ENCODE measurements at regions not wholly inside any gene's neighbourhood (a gene's known extent, or its start where the extent isn't known, plus 50 kb on each side); places are given as distances from the start of the nearest gene placed in this dataset.
"Not testable (repeated sequence)": the region's sequence is repeated elsewhere in the genome, so short reads cannot be mapped to it uniquely, and the experiment has no call there.

- in situ Hi-C loops (cut with HindIII; ENCODE audit: low pct_unique_long_range_greater_than_20kb, low sequenced_read_pairs), result no loop called here
- no peak for DNase-seq (ENCODE audit: low read depth)
Measured at GRCh38 chr2:179336782-179337534, 72.3 kb upstream of the SESTD1 start.

- in situ Hi-C loops (cut with HindIII; ENCODE audit: low pct_unique_long_range_greater_than_20kb, low sequenced_read_pairs), result no loop called here
- DNase-seq (ENCODE audit: low read depth), result no peak
Measured at GRCh38 chr2:179335732-179336131, 71.1 kb upstream of the SESTD1 start.

GRCh38 chr2:179332903-179333302 is 68.3 kb upstream of the SESTD1 start:
- no peak for DNase-seq (ENCODE audit: low read depth)

GRCh38 chr2:179331061-179331460 is 66.4 kb upstream of the SESTD1 start:
- in situ Hi-C loops (cut with HindIII; ENCODE audit: low pct_unique_long_range_greater_than_20kb, low sequenced_read_pairs), result no loop called here
- DNase-seq (ENCODE audit: low read depth), result no peak

More at GRCh38 chr2:179332903-179333302, 68.3 kb upstream of the SESTD1 start:
- in situ Hi-C loops (cut with HindIII; ENCODE audit: low pct_unique_long_range_greater_than_20kb, low sequenced_read_pairs), result no loop called here

- DNase-seq (ENCODE audit: low read depth), result no peak
- in situ Hi-C loops (cut with HindIII; ENCODE audit: low pct_unique_long_range_greater_than_20kb, low sequenced_read_pairs), result no loop called here
Measured at GRCh38 chr2:179322289-179322688, 57.7 kb upstream of the SESTD1 start.

- DNase-seq (ENCODE audit: low read depth); in situ Hi-C loops (cut with HindIII; ENCODE audit: low pct_unique_long_range_greater_than_20kb, low sequenced_read_pairs): not testable (repeated sequence)
Measured at GRCh38 chr2:179321034-179321433, 56.4 kb upstream of the SESTD1 start.

- in situ Hi-C loops (cut with HindIII; ENCODE audit: low pct_unique_long_range_greater_than_20kb, low sequenced_read_pairs); DNase-seq (ENCODE audit: low read depth): not testable (repeated sequence)
Measured at GRCh38 chr2:179314729-179315128, 50.1 kb upstream of the SESTD1 start.

Data from Caki2 (cell line).